OCI-LY3 (cell line): ENCODE measurements at regions not wholly inside any gene's neighbourhood (a gene's known extent, or its start where the extent isn't known, plus 50 kb on each side); places are given as distances from the start of the nearest gene placed in this dataset.

ENCODE experiments used
- H2AFZ ChIP-seq: fragments of 200-600, 300-600 bp; shearing (Covaris generic); 2 replicates; pipeline ENCODE4 v1.6.0; 2014; ENCODE audit warnings: antibody characterized with exemption, low read depth, low read length
- H3K27ac ChIP-seq: fragments of 200-600, 300-600 bp; sonication (generic); 2 replicates; pipeline ENCODE4 v1.5.1; 2014; ENCODE audit warnings: mild to moderate bottlenecking, low read length, moderate library complexity, mixed read lengths
- H3K27me3 ChIP-seq: fragments of 200-600, 300-600 bp; sonication (generic); 2 replicates; pipeline ENCODE4 v1.6.1; 2014; ENCODE audit warnings: low read depth, low read length, mixed read lengths
- H3K36me3 ChIP-seq: fragments of 200-600, 300-600 bp; sonication (generic); replicated peaks from 2 replicates; pipeline ENCODE3; 2014; ENCODE audit warnings: low read depth, low read length, mixed read lengths
- H3K4me1 ChIP-seq: fragments of 300-600, 200-600 bp; sonication (generic); 2 replicates; pipeline ENCODE4 v1.6.1; 2014; ENCODE audit warnings: low read length, mixed read lengths
- H3K4me2 ChIP-seq: fragments of 200-600, 300-600 bp; sonication (generic); 2 replicates; pipeline ENCODE4 v1.6.1; 2014; ENCODE audit warnings: low read length, mixed read lengths
- H3K4me3 ChIP-seq: fragments of 300-600, 200-600 bp; sonication (generic); 2 replicates; pipeline ENCODE4 v1.5.1; 2014; ENCODE audit warnings: antibody characterized with exemption, mild to moderate bottlenecking, low read length, moderate library complexity
- H3K79me2 ChIP-seq: fragments of 300-600, 200-600 bp; shearing (Covaris generic); 2 replicates; pipeline ENCODE4 v1.6.1; 2014; ENCODE audit warnings: mild to moderate bottlenecking, low read length, mixed read lengths
- H3K9ac ChIP-seq: fragments of 300-600, 200-600 bp; shearing (Covaris generic); 2 replicates; pipeline ENCODE4 v1.6.0; 2014; ENCODE audit warnings: mild to moderate bottlenecking, low read length, moderate library complexity
- H3K9me3 ChIP-seq: fragments of 200-600, 300-600 bp; shearing (Covaris generic); 2 replicates; pipeline ENCODE4 v1.6.1; 2014; ENCODE audit warnings: low read length, mixed read lengths; ENCODE audit not compliant: insufficient read depth
- H4K20me1 ChIP-seq: fragments of 200-600, 300-600 bp; sonication (generic); 2 replicates; pipeline ENCODE4 v1.6.1; 2016; ENCODE audit warnings: low read length, mixed read lengths; ENCODE audit not compliant: insufficient read depth
- EZH2phosphoT487 ChIP-seq: fragments of 200-600 bp; shearing (Covaris generic); IDR thresholded peaks from 2 replicates; pipeline ENCODE4 v1.6.1; 2018; ENCODE audit warnings: antibody characterized with exemption, mixed run types, low read depth
- TF ChIP-seq, protein P1 (sequence below): fragments of 200-600, 300-600 bp; sonication (generic); IDR thresholded peaks from 2 replicates; pipeline ENCODE4 v1.5.1; 2014; ENCODE audit warnings: antibody characterized with exemption, low read length, low read depth

DNA sequence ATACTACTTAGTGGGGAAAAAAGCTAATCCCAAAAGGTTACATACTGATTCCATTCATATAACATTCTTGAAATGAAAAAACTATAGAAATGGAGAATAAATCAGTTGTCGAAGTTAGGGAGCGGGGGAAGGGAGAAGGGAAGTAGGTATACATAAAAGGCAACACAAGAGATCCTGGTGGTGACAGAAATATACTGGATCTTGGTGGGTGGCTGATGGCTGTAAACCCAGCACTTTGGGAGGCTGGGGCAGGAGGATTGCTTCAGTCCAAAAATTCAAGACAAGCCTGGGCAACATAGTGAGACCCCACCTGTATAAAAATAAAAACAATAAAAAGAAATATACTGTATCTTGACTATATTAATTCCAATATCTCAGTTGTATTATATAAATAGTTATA lies 105.7 kb upstream of the LGSN start:
- H3K9ac ChIP-seq, result no peak overlapping the region
- H3K4me1 ChIP-seq, result no peaks in the 10 kb centered on the region
- no peaks in the 10 kb centered on the region for H3K9me3 ChIP-seq
- no peaks in the 10 kb centered on the region for H4K20me1 ChIP-seq
- H3K36me3 ChIP-seq, result no peaks in the 10 kb centered on the region
- no peak overlapping the region for H3K27ac ChIP-seq
- no peaks in the 10 kb centered on the region for H3K27me3 ChIP-seq
- no peaks in the 10 kb centered on the region for H3K79me2 ChIP-seq
- no peak for TF ChIP-seq EZH2phosphoT487
- TF ChIP-seq, protein P1, sequence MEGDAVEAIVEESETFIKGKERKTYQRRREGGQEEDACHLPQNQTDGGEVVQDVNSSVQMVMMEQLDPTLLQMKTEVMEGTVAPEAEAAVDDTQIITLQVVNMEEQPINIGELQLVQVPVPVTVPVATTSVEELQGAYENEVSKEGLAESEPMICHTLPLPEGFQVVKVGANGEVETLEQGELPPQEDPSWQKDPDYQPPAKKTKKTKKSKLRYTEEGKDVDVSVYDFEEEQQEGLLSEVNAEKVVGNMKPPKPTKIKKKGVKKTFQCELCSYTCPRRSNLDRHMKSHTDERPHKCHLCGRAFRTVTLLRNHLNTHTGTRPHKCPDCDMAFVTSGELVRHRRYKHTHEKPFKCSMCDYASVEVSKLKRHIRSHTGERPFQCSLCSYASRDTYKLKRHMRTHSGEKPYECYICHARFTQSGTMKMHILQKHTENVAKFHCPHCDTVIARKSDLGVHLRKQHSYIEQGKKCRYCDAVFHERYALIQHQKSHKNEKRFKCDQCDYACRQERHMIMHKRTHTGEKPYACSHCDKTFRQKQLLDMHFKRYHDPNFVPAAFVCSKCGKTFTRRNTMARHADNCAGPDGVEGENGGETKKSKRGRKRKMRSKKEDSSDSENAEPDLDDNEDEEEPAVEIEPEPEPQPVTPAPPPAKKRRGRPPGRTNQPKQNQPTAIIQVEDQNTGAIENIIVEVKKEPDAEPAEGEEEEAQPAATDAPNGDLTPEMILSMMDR, result no peak
- H3K4me2 ChIP-seq, result no peak overlapping the region
- H2AFZ ChIP-seq, result no peak overlapping the region
- no peak overlapping the region for H3K4me3 ChIP-seq

DNA sequence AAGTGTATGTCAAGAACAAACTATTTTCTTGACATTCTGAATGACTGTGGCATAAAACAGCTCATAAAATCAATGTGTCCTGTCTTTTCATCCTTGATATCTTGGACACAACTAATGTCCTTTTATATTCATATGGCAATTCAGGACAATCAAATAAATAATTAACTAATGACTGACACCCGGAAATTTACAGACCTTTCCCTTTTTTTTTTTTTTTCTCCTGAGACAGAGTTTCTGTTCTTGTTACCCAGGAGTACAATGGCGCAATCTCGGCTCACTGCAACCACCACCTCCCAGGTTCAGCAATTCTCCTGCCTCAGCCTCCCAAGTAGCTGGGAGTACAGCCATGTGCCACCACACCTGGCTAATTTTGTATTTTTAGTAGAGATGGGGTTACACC lies 107.1 kb upstream of the LGSN start:
- Histone ChIP-seq H3K9ac (no peak overlapping the region), H3K27ac (no peak overlapping the region), H3K27me3 (no peaks in the 10 kb centered on the region), H2AFZ (no peak overlapping the region), H3K4me2 (no peak overlapping the region), H3K36me3 (no peaks in the 10 kb centered on the region), H3K4me3 (no peak overlapping the region), H3K9me3 (no peaks in the 10 kb centered on the region), H3K4me1 (no peaks in the 10 kb centered on the region), H4K20me1 (no peaks in the 10 kb centered on the region), H3K79me2 (no peaks in the 10 kb centered on the region)
- no peak for TF ChIP-seq EZH2phosphoT487
- TF ChIP-seq, protein P1, result no peak

DNA sequence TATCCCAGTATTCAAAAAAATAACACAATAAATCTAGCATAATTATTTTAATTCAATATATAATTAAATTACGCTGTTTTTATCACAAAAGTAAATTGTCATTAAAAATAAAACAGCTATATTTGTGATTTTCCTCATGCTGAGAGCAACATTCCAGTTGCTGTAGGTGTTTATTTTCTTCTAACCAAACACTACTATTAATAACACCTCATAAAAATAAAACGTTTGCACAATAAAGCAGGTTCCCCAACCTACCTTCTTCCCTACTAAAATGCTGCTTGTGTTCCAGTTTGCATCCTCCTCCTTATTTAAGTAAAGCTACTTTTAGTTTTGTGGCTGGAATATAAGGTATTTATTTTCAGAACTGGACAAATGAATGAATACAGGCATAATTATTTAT lies 108.2 kb upstream of the LGSN start:
- no peaks in the 10 kb centered on the region for H3K27me3 ChIP-seq
- no peak overlapping the region for H3K4me3 ChIP-seq
- H2AFZ ChIP-seq, result no peak overlapping the region
- no peaks in the 10 kb centered on the region for H3K4me1 ChIP-seq
- TF ChIP-seq EZH2phosphoT487, result no peak
- TF ChIP-seq, protein P1, result no peak
- no peaks in the 10 kb centered on the region for H3K79me2 ChIP-seq
- no peaks in the 10 kb centered on the region for H4K20me1 ChIP-seq
- H3K36me3 ChIP-seq, result no peaks in the 10 kb centered on the region
- no peak overlapping the region for H3K27ac ChIP-seq
- H3K9me3 ChIP-seq, result no peaks in the 10 kb centered on the region
- no peak overlapping the region for H3K4me2 ChIP-seq
- H3K9ac ChIP-seq, result no peak overlapping the region

DNA sequence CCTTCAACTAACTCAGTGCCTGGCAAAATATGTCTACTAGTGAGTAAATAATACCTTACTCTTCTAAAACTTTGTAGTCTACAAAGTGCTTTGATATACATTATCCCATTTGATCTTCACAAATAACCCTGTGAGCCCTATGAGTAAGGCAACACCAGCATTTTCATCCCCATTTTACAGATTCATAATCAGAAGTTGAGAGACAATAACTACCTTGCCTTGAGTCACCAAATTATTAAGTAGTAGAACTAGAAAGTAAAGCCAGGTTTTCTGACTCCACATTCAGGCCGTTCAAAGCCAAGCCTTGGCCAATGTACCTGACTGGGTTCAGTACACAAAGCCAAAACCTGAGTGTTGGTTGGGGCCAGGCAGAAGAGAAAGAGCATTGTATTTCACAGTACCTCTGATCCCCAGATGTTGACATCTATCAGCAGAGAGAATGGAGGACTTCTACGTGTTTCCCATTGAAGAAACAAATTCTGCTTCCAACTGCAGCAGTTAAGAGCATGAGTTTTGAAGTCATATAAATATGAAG lies 111.3 kb upstream of the LGSN start:
- Histone ChIP-seq H3K4me3 (no peak overlapping the region), H3K27ac (no peak overlapping the region), H4K20me1 (no peaks in the 10 kb centered on the region), H3K9ac (no peak overlapping the region), H2AFZ (no peak overlapping the region), H3K9me3 (no peaks in the 10 kb centered on the region), H3K27me3 (peaks cover 10% of the 10 kb centered on the region), H3K4me1 (no peaks in the 10 kb centered on the region), H3K36me3 (no peaks in the 10 kb centered on the region), H3K4me2 (no peak overlapping the region), H3K79me2 (no peaks in the 10 kb centered on the region)
- TF ChIP-seq, protein P1, result no peak
- no peak for TF ChIP-seq EZH2phosphoT487
